ENCODE measurements at regions not wholly inside any gene's neighbourhood (a gene's known extent, or its start where the extent isn't known, plus 50 kb on each side); places are given as distances from the start of the nearest gene placed in this dataset.

GRCh38 chr10:80908611-80909010, 370.9 kb downstream of the SH2D4B start:
- H3K9me3 ChIP-seq (ENCODE audit: control insufficient read depth, insufficient read depth, low read length) = peaks cover 8% of the 10 kb centered on the region
- H3K4me2 ChIP-seq (ENCODE audit: low read depth, low read length) = no peak overlapping the region
- no peak overlapping the region for H2BK20ac ChIP-seq (ENCODE audit: low read depth, low read length)
- H3K4me1 ChIP-seq (ENCODE audit: control insufficient read depth, insufficient read depth, low read length) = no peaks in the 10 kb centered on the region
- no peak overlapping the region for H4K5ac ChIP-seq (ENCODE audit: low read depth, low read length)
- no peak overlapping the region for H3K56ac ChIP-seq (ENCODE audit: extremely low read depth, insufficient read depth, low read length)
- no peak overlapping the region for H3K27ac ChIP-seq (ENCODE audit: insufficient read depth, low read length)
- H2BK5ac ChIP-seq (ENCODE audit: low read depth, low read length, poor library complexity, severe bottlenecking) = no peak overlapping the region
- no peak overlapping the region for H2BK120ac ChIP-seq (ENCODE audit: low read depth, low read length)
- no peak overlapping the region for H4K8ac ChIP-seq (ENCODE audit: low read depth in 2 of 2, low read length in 2 of 2)
- H3K79me1 ChIP-seq (ENCODE audit: low read depth in 1 of 2, low read length in 2 of 2) = no peaks in the 10 kb centered on the region
- no peak overlapping the region for H2BK15ac ChIP-seq (ENCODE audit: low read depth, low read length)
- no CpG with 5 or more reads among the region's 6 CpGs for WGBS, 2 experiments (ENCODE audit: extremely low coverage in 2 of 2, insufficient read length in 1 of 2)
- H3K18ac ChIP-seq (ENCODE audit: low read depth, low read length) = no peak overlapping the region
- dilution Hi-C loops (cut with HindIII; ENCODE audit: low sequenced_read_pairs, unreplicated experiment) = no loop called here
- no peaks in the 10 kb centered on the region for H3K36me3 ChIP-seq (ENCODE audit: control insufficient read depth, insufficient read depth, low read length)
- H3K9ac ChIP-seq (ENCODE audit: low read depth, low read length) = no peak overlapping the region
- H3K4ac ChIP-seq (ENCODE audit: low read depth, low read length) = no peak overlapping the region
- intact Hi-C loops (cut with micrococcal nuclease) = no loop called here
- DNase-seq (no peak), ATAC-seq (ENCODE audit: low read depth) (no peak)
- no peak overlapping the region for H4K91ac ChIP-seq (ENCODE audit: insufficient read depth, low read depth, low read length)
- BruUV-seq (replicated peaks) = no TSS peak
- no peak overlapping the region for H3K4me3 ChIP-seq (ENCODE audit: insufficient read depth, low read depth, low read length)
- no peaks in the 10 kb centered on the region for H4K20me1 ChIP-seq (ENCODE audit: insufficient read depth, low read length)
- POLR2A ChIA-PET (ENCODE audit: unreplicated experiment) = no interaction called here
- no peak overlapping the region for H2AK9ac ChIP-seq (replicated peaks; ENCODE audit: low read depth, low read length, poor library complexity)
- in situ Hi-C loops (cut with MboI; ENCODE audit: low sequenced_read_pairs) = loop anchor here (25.0 kb wide), 1 partner anchor 471 kb away; no protein-coding TSS in a partner anchor
- no peaks in the 10 kb centered on the region for H3K9me1 ChIP-seq (ENCODE audit: insufficient read depth, low read length)
- no peak overlapping the region for H2AK5ac ChIP-seq (ENCODE audit: low read depth, low read length)
- TF ChIP-seq CHD1 (IDR thresholded peaks at IDR 0.05; ENCODE audit: low read depth, low read length) (no peak), USF2 (IDR thresholded peaks at IDR 0.05; ENCODE audit: low read depth, low read length) (no peak), CEBPB (IDR thresholded peaks at IDR 0.05; ENCODE audit: low read depth, low read length) (no peak), FOS (IDR thresholded peaks at IDR 0.05; ENCODE audit: low read depth, low read length) (no peak)
- TF ChIP-seq, protein P1, sequence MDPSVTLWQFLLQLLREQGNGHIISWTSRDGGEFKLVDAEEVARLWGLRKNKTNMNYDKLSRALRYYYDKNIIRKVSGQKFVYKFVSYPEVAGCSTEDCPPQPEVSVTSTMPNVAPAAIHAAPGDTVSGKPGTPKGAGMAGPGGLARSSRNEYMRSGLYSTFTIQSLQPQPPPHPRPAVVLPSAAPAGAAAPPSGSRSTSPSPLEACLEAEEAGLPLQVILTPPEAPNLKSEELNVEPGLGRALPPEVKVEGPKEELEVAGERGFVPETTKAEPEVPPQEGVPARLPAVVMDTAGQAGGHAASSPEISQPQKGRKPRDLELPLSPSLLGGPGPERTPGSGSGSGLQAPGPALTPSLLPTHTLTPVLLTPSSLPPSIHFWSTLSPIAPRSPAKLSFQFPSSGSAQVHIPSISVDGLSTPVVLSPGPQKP (IDR thresholded peaks at IDR 0.05; ENCODE audit: borderline replicate concordance, low read depth, low read length) = no peak
- no peak overlapping the region for H3K23ac ChIP-seq (ENCODE audit: low read depth, low read length)
- H3K14ac ChIP-seq (replicated peaks; ENCODE audit: low read depth, low read length) = no peak overlapping the region
- H3K27me3 ChIP-seq (ENCODE audit: control insufficient read depth, insufficient read depth, low read length) = no peaks in the 10 kb centered on the region
- no peak overlapping the region for H2AFZ ChIP-seq (replicated peaks; ENCODE audit: low read length, poor library complexity)
- CTCF ChIA-PET = no interaction called here

Measured in IMR-90 (cell line).